WTC11 (cell line): ENCODE measurements at regions not wholly inside any gene's neighbourhood (a gene's known extent, or its start where the extent isn't known, plus 50 kb on each side); places are given as distances from the start of the nearest gene placed in this dataset.

Source experiments
- TF ChIP-seq, protein P1 (sequence below): fragments of 200-600 bp; IDR thresholded peaks from 2 replicates; pipeline ENCODE4 v1.8.0; 2022; ENCODE audit warnings: antibody characterized with exemption
- TF ChIP-seq, protein P2 (sequence below): fragments of 250-450 bp; sonication (Bioruptor Pico); IDR thresholded peaks from 2 replicates; pipeline ENCODE4 v2.1.2; 2022; ENCODE audit warnings: mild to moderate bottlenecking, moderate library complexity

DNA sequence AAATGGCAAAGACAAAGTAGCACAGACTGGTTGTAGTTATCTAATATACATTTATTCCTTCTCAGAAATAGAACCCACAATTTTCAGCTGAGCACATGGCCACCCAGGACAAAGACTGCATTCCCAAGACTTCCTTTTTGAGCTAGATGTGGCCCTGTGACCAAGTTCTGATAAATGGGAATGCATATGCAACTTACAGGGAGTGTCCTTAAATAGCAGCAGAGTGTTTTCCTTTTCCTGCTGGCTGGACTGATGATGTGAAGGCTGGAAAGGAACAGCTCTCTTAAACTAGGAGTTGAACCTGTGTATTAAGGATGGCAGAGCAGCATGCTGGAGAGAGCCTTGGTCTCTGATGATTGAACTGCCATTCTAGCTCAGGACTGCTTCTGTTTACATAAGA, 74.7 kb upstream of the TNPO1 start:
- TF ChIP-seq, protein P1, sequence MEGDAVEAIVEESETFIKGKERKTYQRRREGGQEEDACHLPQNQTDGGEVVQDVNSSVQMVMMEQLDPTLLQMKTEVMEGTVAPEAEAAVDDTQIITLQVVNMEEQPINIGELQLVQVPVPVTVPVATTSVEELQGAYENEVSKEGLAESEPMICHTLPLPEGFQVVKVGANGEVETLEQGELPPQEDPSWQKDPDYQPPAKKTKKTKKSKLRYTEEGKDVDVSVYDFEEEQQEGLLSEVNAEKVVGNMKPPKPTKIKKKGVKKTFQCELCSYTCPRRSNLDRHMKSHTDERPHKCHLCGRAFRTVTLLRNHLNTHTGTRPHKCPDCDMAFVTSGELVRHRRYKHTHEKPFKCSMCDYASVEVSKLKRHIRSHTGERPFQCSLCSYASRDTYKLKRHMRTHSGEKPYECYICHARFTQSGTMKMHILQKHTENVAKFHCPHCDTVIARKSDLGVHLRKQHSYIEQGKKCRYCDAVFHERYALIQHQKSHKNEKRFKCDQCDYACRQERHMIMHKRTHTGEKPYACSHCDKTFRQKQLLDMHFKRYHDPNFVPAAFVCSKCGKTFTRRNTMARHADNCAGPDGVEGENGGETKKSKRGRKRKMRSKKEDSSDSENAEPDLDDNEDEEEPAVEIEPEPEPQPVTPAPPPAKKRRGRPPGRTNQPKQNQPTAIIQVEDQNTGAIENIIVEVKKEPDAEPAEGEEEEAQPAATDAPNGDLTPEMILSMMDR = no peak
- TF ChIP-seq, protein P2, sequence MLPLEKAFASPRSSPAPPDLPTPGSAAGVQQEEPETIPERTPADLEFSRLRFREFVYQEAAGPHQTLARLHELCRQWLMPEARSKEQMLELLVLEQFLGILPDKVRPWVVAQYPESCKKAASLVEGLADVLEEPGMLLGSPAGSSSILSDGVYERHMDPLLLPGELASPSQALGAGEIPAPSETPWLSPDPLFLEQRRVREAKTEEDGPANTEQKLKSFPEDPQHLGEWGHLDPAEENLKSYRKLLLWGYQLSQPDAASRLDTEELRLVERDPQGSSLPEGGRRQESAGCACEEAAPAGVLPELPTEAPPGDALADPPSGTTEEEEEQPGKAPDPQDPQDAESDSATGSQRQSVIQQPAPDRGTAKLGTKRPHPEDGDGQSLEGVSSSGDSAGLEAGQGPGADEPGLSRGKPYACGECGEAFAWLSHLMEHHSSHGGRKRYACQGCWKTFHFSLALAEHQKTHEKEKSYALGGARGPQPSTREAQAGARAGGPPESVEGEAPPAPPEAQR (CRISPR knock-in tag) = no peak
